Adrenal gland (tissue), 5 donors: ENCODE measurements at regions not wholly inside any gene's neighbourhood (a gene's known extent, or its start where the extent isn't known, plus 50 kb on each side); places are given as distances from the start of the nearest gene placed in this dataset.
"Not testable (repeated sequence)": the region's sequence is repeated elsewhere in the genome, so short reads cannot be mapped to it uniquely, and the experiment has no call there.

Experiments
- CTCF ChIP-seq, 6 experiments: fragments of 450-650 bp in 4 of 6; fragments of 200-600 bp in 2 of 6; sonication (generic) in 1 of 6; IDR thresholded peaks; 1 replicate in 5 of 6; 2 replicates in 1 of 6; pipeline versions ENCODE4 v1.5.1 to v1.8.0; 2016 to 2021; ENCODE audit warnings: antibody characterized with exemption in 6 of 6, mild to moderate bottlenecking in 2 of 6, moderate library complexity in 1 of 6
- POLR2A ChIP-seq, 2 donors: fragments of 450-650 bp; IDR thresholded peaks; one replicate each; pipeline ENCODE4 v1.6.1; 2017; ENCODE audit warnings: antibody characterized with exemption in 2 of 2, mild to moderate bottlenecking in 2 of 2, moderate library complexity in 1 of 2
- donor health status: DM: no; HTN: no; CAD: no.

DNA sequence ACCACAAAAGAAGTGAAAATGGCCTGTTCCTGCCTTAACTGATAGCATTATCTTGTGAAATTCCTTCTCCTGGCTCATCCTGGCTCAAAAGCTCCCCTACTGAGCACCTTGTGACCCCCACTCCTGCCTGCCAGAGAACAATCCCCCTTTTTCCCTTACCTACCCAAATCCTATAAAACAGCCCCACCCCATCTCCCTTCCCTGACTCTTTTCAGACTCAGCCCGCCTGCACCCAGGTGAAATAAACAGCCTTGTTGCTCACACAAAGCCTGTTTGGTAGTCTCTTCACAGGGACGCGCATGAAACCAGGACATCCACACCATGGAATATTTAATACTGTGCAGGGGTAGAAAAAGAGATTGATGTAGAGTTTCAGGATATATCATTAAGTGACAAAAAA is 1677.0 kb downstream of the C4orf33 start:
- not testable (repeated sequence) for TF ChIP-seq CTCF, POLR2A (IDR thresholded peaks at IDR 0.05)
